ENCODE measurements at regions not wholly inside any gene's neighbourhood (a gene's known extent, or its start where the extent isn't known, plus 50 kb on each side); places are given as distances from the start of the nearest gene placed in this dataset.

GRCh38 chr2:82986899-82987298 lies 1472.2 kb downstream of the SUCLG1 start:
- TF ChIP-seq GATA2 (IDR thresholded peaks at IDR 0.05; ENCODE audit: low read depth, low read length) (no peak), GATA3 (IDR thresholded peaks at IDR 0.05; ENCODE audit: low read depth, low read length) (no peak)

GRCh38 chr2:82985572-82986197 lies 1473.4 kb downstream of the SUCLG1 start:
- no peak for TF ChIP-seq GATA2 (IDR thresholded peaks at IDR 0.05; ENCODE audit: low read depth, low read length)
- no peak for TF ChIP-seq GATA3 (IDR thresholded peaks at IDR 0.05; ENCODE audit: low read depth, low read length)

GRCh38 chr2:82968358-82968757 lies 1490.7 kb downstream of the SUCLG1 start:
- TF ChIP-seq GATA3 (IDR thresholded peaks at IDR 0.05; ENCODE audit: low read depth, low read length) (no peak), GATA2 (IDR thresholded peaks at IDR 0.05; ENCODE audit: low read depth, low read length) (no peak)

- TF ChIP-seq GATA2 (IDR thresholded peaks at IDR 0.05; ENCODE audit: low read depth, low read length) (no peak), GATA3 (IDR thresholded peaks at IDR 0.05; ENCODE audit: low read depth, low read length) (no peak)
Measured at GRCh38 chr2:82964341-82964740, 1494.7 kb downstream of the SUCLG1 start.

GRCh38 chr2:82959727-82960126 lies 1499.4 kb downstream of the SUCLG1 start:
- TF ChIP-seq GATA3 (IDR thresholded peaks at IDR 0.05; ENCODE audit: low read depth, low read length) (no peak), GATA2 (IDR thresholded peaks at IDR 0.05; ENCODE audit: low read depth, low read length) (no peak)

- TF ChIP-seq GATA3 (IDR thresholded peaks at IDR 0.05; ENCODE audit: low read depth, low read length): no peak
- no peak for TF ChIP-seq GATA2 (IDR thresholded peaks at IDR 0.05; ENCODE audit: low read depth, low read length)
Measured at GRCh38 chr2:82954868-82955267, 1504.2 kb downstream of the SUCLG1 start.

GRCh38 chr2:82939211-82939610 lies 1519.9 kb downstream of the SUCLG1 start:
- TF ChIP-seq GATA3 (IDR thresholded peaks at IDR 0.05; ENCODE audit: low read depth, low read length) (no peak), GATA2 (IDR thresholded peaks at IDR 0.05; ENCODE audit: low read depth, low read length) (no peak)

GRCh38 chr2:82913566-82913965 lies 1545.5 kb downstream of the SUCLG1 start:
- TF ChIP-seq GATA2 (IDR thresholded peaks at IDR 0.05; ENCODE audit: low read depth, low read length): no peak
- no peak for TF ChIP-seq GATA3 (IDR thresholded peaks at IDR 0.05; ENCODE audit: low read depth, low read length)

- TF ChIP-seq GATA3 (IDR thresholded peaks at IDR 0.05; ENCODE audit: low read depth, low read length) (no peak), GATA2 (IDR thresholded peaks at IDR 0.05; ENCODE audit: low read depth, low read length) (no peak)
Measured at GRCh38 chr2:82896117-82896516, 1563.0 kb downstream of the SUCLG1 start.

- TF ChIP-seq GATA2 (IDR thresholded peaks at IDR 0.05; ENCODE audit: low read depth, low read length): no peak
- no peak for TF ChIP-seq GATA3 (IDR thresholded peaks at IDR 0.05; ENCODE audit: low read depth, low read length)
Measured at GRCh38 chr2:82893190-82893589, 1565.9 kb downstream of the SUCLG1 start.

- TF ChIP-seq GATA3 (IDR thresholded peaks at IDR 0.05; ENCODE audit: low read depth, low read length) (no peak), GATA2 (IDR thresholded peaks at IDR 0.05; ENCODE audit: low read depth, low read length) (no peak)
Measured at GRCh38 chr2:82879803-82880202, 1579.3 kb downstream of the SUCLG1 start.

GRCh38 chr2:82875858-82876257 lies 1583.2 kb downstream of the SUCLG1 start:
- TF ChIP-seq GATA3 (IDR thresholded peaks at IDR 0.05; ENCODE audit: low read depth, low read length) (no peak), GATA2 (IDR thresholded peaks at IDR 0.05; ENCODE audit: low read depth, low read length) (no peak)

GRCh38 chr2:82857967-82858366 lies 1601.1 kb downstream of the SUCLG1 start:
- TF ChIP-seq GATA3 (IDR thresholded peaks at IDR 0.05; ENCODE audit: low read depth, low read length) (no peak), GATA2 (IDR thresholded peaks at IDR 0.05; ENCODE audit: low read depth, low read length) (no peak)

- TF ChIP-seq GATA2 (IDR thresholded peaks at IDR 0.05; ENCODE audit: low read depth, low read length) (no peak), GATA3 (IDR thresholded peaks at IDR 0.05; ENCODE audit: low read depth, low read length) (no peak)
Measured at GRCh38 chr2:82853299-82853698, 1605.8 kb downstream of the SUCLG1 start.

- TF ChIP-seq GATA3 (IDR thresholded peaks at IDR 0.05; ENCODE audit: low read depth, low read length): no peak
- no peak for TF ChIP-seq GATA2 (IDR thresholded peaks at IDR 0.05; ENCODE audit: low read depth, low read length)
Measured at GRCh38 chr2:82852787-82853186, 1606.3 kb downstream of the SUCLG1 start.

GRCh38 chr2:82848285-82848684 lies 1610.8 kb downstream of the SUCLG1 start:
- TF ChIP-seq GATA2 (IDR thresholded peaks at IDR 0.05; ENCODE audit: low read depth, low read length) (no peak), GATA3 (IDR thresholded peaks at IDR 0.05; ENCODE audit: low read depth, low read length) (no peak)

Data from SH-SY5Y (cell line).